ENCODE measurements at regions not wholly inside any gene's neighbourhood (a gene's known extent, or its start where the extent isn't known, plus 50 kb on each side); places are given as distances from the start of the nearest gene placed in this dataset.
"Not testable (repeated sequence)": the region's sequence is repeated elsewhere in the genome, so short reads cannot be mapped to it uniquely, and the experiment has no call there.

DNA sequence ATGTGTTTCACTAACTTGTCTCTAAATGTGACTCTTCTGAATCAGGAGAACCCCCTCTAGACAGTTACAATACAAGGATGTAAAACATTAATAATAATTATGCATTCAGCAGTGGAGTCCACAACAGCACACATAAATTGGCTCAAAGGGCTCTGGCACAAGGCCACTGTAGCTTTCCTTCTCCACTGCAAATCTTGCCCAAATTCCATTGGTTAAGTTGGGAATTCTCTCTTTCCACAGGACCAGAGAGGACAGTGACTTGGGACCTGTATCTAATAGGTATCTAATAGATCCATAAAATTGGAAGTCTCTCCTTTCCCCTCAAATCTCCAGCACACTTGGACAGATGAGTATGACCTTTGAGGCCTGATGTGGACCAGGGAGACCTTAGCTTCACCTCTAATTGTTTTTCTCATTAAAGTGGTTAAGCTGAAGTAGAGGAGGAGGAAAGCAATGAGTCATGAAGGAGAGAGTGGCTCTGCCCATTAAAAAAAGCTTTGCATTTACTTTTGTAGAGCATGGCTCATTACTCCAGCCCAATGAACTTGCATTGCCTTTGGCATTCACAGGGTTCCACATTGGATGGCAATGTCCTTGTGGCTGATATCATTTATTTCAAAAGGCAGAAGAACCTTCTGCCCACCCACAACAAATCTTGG, 72.3 kb upstream of the SH3RF1 start:
- H3K4me3 Mint-ChIP-seq: no peak overlapping the region
- POLR2A ChIA-PET: no interaction called here
- no peak for DNase-seq
- no peaks in the 10 kb centered on the region for H3K27me3 Mint-ChIP-seq
- no peak overlapping the region for H3K27ac Mint-ChIP-seq
- no peaks in the 10 kb centered on the region for H3K4me1 Mint-ChIP-seq
- H3K36me3 Mint-ChIP-seq (ENCODE audit: low read depth): no peaks in the 10 kb centered on the region
- H3K9me3 Mint-ChIP-seq: no peaks in the 10 kb centered on the region
- CTCF ChIA-PET: no interaction called here

DNA sequence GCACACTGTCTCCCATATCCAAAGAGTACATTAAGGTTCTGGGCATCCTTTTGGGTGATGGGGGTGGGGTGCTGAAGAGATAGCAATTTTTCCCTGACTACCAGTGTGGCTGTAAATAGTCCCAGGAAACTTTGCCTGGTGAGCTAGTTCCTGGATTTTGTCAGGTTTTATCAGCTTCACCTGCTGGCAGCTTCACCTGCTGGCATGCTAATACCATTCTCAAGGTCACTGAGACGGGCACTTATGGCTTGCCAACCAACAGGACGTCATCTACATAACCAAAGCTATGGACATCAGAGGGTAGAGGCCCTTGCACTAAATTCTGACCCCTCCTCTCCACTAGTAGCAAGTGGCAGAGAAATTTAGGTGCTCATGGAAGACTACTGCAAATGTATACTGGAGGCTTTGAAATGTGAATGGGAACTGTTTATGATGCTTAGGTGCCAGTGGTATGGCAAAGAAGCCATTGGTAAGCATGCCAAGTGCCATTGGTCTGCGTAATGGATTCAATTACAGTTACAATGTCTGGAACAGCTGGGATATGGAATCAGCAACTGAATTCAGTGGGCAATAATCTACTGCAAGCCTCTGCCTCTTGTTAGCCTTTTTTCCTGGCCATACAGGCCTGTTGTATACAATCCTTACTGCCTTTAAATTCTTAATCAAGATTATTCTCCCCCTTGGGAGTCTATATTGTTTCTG, 71.6 kb upstream of the SH3RF1 start:
- ChIA-PET CTCF (no interaction called here), POLR2A (no interaction called here)
- no peaks in the 10 kb centered on the region for H3K4me1 Mint-ChIP-seq
- no peak for DNase-seq
- no peak overlapping the region for H3K27ac Mint-ChIP-seq
- no peaks in the 10 kb centered on the region for H3K36me3 Mint-ChIP-seq (ENCODE audit: low read depth)
- H3K4me3 Mint-ChIP-seq: no peak overlapping the region
- H3K9me3 Mint-ChIP-seq: no peaks in the 10 kb centered on the region
- no peaks in the 10 kb centered on the region for H3K27me3 Mint-ChIP-seq

DNA sequence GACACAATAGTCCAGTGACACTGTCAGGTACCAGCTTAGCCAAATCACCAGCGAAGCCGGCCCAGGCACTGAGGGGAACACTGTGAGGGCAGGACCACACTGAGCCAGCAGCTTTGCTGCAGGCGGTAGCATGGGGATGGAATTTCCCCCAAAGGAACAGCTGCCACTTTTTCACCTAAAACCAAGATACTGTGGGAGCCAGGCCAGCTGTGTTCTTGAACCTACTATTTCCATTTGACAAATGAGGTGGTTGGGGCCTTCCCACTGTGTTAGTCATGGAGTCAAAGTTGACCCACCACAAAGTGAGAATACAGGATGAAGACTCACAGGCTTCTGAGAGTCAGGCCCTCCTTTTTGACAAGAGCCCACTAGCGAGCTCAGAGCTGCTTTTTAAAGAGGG, 70.7 kb upstream of the SH3RF1 start:
- CTCF ChIA-PET: no interaction called here
- no peaks in the 10 kb centered on the region for H3K9me3 Mint-ChIP-seq

DNA sequence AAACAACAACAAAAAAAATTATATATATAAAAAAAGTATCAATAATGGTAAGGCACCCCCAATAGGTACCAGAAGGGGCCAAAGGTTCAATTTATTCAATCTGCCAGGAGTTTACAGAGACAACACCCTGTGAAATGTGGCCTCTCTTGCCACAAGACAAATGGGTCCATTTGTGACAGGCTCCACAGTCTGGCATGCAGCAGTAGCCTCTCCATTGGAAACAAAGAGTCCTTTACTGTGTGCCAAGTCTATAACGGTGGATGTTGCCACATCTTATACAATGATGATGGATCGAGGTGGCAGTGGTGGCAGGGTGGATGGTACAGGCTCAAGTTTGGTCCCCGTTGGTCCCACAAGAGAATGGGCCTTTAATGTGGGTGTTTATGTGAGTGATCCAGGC, 70.1 kb upstream of the SH3RF1 start:
- Mint-ChIP-seq H3K27me3 (no peaks in the 10 kb centered on the region), H3K4me3 (no peak overlapping the region), H3K36me3 (ENCODE audit: low read depth) (no peaks in the 10 kb centered on the region), H3K4me1 (no peaks in the 10 kb centered on the region), H3K27ac (no peak overlapping the region), H3K9me3 (no peaks in the 10 kb centered on the region)
- ChIA-PET CTCF (no interaction called here), POLR2A (no interaction called here)
- DNase-seq: no peak

More for the DNA sequence above, 70.7 kb upstream of the SH3RF1 start:
- no peak for DNase-seq
- Mint-ChIP-seq H3K36me3 (ENCODE audit: low read depth) (no peaks in the 10 kb centered on the region), H3K27me3 (no peaks in the 10 kb centered on the region), H3K27ac (no peak overlapping the region), H3K4me3 (no peak overlapping the region), H3K4me1 (no peaks in the 10 kb centered on the region)
- POLR2A ChIA-PET: no interaction called here

DNA sequence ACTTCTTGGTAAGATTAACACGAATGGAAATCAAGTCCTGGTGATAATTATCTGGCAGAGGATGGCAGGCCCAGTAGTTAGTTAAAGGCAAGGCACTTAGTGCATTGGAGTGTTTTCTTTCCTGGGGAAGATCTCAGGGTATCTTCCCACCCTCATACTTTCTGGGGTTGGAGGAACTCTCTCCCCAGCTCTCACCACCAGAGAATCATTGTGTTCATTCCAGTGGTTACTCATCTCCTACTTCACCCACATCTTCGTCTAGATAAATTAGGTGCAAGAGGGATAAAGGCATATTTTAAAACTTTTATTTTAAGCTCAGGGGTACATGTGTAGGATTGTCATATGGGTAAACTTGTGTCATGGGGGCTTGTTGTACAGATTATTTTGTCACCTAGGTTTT, 67.5 kb upstream of the SH3RF1 start:
- H3K27ac Mint-ChIP-seq: no peak overlapping the region
- ChIA-PET POLR2A (no interaction called here), CTCF (no interaction called here)
- no peaks in the 10 kb centered on the region for H3K9me3 Mint-ChIP-seq
- DNase-seq: no peak
- H3K27me3 Mint-ChIP-seq: no peaks in the 10 kb centered on the region
- H3K4me3 Mint-ChIP-seq: no peak overlapping the region
- no peaks in the 10 kb centered on the region for H3K36me3 Mint-ChIP-seq (ENCODE audit: low read depth)
- H3K4me1 Mint-ChIP-seq: no peaks in the 10 kb centered on the region

DNA sequence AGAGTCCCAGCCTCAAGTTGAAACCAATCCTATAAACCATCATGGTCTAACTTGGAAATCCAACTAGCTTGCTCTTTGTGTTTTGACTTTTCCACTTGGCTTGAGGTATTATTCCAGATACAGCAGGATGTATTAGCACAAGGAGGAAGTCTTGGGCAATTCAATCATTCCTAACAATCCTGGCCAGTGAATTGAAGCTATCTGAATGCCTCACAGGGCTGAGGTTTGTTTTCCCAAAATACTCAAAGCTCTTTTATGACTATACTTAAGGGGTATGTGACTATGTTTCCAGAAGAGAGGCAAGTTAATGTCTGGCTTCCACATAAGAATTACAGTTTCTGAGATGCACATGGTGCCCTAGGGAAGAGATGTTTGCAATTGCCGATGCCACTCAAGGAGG, 66.8 kb upstream of the SH3RF1 start:
- H3K4me1 Mint-ChIP-seq: no peaks in the 10 kb centered on the region
- H3K27me3 Mint-ChIP-seq: no peaks in the 10 kb centered on the region
- no peak for DNase-seq
- H3K9me3 Mint-ChIP-seq: no peaks in the 10 kb centered on the region
- ChIA-PET POLR2A (no interaction called here), CTCF (no interaction called here)
- H3K36me3 Mint-ChIP-seq (ENCODE audit: low read depth): no peaks in the 10 kb centered on the region
- no peak overlapping the region for H3K4me3 Mint-ChIP-seq
- H3K27ac Mint-ChIP-seq: no peak overlapping the region

DNA sequence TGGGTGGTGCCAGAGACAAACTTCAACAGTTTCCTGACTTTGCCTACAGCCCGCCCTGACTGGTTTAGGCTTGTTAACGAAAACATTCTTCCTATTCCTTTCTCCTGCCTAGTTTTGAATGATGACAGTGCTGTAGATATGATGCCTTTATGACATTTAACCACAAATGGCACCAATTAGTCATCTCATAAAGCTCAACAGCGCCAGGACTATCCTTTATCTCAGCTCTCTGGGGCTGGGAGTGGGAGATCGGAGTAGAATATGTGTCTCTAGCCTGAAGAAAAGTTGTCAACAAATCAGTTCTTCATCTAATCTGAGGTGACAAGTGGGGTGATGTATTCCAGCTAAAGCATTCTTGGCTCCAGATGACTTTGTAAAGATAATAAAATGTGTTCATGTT, 64.6 kb upstream of the SH3RF1 start:
- no peaks in the 10 kb centered on the region for H3K27me3 Mint-ChIP-seq
- ChIA-PET CTCF (no interaction called here), POLR2A (no interaction called here)
- no peak overlapping the region for H3K27ac Mint-ChIP-seq
- no peaks in the 10 kb centered on the region for H3K9me3 Mint-ChIP-seq
- no peaks in the 10 kb centered on the region for H3K36me3 Mint-ChIP-seq (ENCODE audit: low read depth)
- no peak overlapping the region for H3K4me3 Mint-ChIP-seq
- H3K4me1 Mint-ChIP-seq: no peaks in the 10 kb centered on the region
- no peak for DNase-seq

DNA sequence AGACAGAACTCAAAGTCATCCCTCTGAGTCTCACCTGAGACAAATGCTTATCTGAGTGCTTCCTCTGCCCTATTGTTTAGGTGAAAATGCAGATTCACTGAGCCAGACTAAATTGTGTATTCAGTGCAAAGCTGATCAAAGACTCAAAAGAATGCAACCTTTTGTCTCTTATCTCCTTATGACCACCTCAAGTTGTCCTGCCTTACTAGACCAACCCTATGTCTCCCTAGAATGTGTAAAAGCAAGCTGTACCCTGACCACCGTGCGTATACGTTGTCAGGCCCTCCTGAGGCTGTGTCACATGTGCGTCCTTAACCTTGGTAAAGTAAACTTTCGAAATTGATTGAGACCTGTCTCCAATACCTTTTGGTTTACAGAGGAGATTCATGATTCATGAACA, 63.6 kb upstream of the SH3RF1 start:
- Mint-ChIP-seq H3K4me3 (no peak overlapping the region), H3K27ac (no peak overlapping the region), H3K9me3 (no peaks in the 10 kb centered on the region), H3K36me3 (ENCODE audit: low read depth) (no peaks in the 10 kb centered on the region), H3K27me3 (no peaks in the 10 kb centered on the region), H3K4me1 (no peaks in the 10 kb centered on the region)
- ChIA-PET POLR2A (no interaction called here), CTCF (no interaction called here)
- DNase-seq: no peak

DNA sequence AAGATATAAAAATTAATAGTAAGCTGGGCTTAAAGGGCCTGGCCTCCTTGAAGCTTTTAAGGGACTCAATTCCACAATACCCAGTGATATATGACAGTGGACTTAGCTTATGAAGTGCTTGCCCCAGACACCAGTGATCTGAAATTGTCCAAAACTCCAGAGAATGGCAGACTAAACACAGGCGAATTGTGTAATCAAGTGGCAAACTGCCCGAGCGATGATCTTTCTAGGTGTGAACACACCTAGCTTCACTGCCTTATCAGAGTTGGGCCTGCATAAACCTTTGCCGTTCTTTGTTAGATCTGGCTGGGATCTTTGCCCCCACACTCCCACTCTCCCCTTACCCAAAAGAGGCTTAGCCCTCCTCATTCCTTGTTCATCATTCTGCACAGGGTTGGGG, 62.5 kb upstream of the SH3RF1 start:
- no peak for DNase-seq
- CTCF ChIA-PET: no interaction called here
- no peaks in the 10 kb centered on the region for H3K9me3 Mint-ChIP-seq
- no peaks in the 10 kb centered on the region for H3K4me1 Mint-ChIP-seq
- H3K36me3 Mint-ChIP-seq (ENCODE audit: low read depth): no peaks in the 10 kb centered on the region
- no peaks in the 10 kb centered on the region for H3K27me3 Mint-ChIP-seq
- POLR2A ChIA-PET: no interaction called here
- H3K4me3 Mint-ChIP-seq: no peak overlapping the region
- H3K27ac Mint-ChIP-seq: no peak overlapping the region

DNA sequence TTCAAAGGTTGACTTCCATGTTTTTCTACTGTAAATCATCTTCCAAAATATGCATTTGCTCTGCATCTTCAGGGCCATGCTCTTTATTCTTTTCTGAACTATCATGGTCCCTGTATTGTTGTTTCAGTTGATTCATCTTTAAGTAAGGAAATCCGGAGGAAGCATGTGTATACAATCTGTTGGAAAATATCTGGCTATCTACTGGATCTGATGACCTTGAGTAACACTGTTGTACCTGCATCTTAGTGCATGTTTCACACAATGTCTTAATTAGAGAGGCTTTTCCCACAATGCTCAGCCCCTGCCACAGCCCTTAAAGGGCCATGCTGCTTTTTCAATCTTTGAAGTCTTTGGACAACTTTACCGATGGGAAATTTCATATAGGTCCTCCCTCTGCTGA, 61.8 kb upstream of the SH3RF1 start:
- Mint-ChIP-seq H3K9me3 (no peaks in the 10 kb centered on the region), H3K27ac (no peak overlapping the region), H3K36me3 (ENCODE audit: low read depth) (no peaks in the 10 kb centered on the region), H3K27me3 (no peaks in the 10 kb centered on the region), H3K4me3 (no peak overlapping the region), H3K4me1 (no peaks in the 10 kb centered on the region)
- no peak for DNase-seq
- POLR2A ChIA-PET: no interaction called here
- CTCF ChIA-PET: no interaction called here

DNA sequence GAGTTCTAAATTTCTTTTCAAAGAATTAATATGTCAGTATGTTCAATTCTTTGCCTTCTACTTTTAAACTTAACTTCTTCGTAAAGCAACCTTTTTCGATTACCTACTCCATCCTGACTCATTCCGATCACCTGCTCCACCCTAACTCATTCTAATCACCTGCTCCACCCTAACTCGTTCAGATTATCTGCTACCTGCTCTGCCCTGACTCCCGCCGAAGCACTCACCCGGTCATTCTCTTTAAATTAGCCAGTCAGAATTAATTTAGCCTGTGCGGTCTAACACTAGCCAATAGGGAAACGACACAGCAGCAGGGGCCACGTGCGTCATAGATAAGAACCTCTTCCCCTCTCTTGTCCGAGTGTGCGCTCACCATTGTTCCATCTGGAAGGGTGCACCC, 60.1 kb upstream of the SH3RF1 start:
- Mint-ChIP-seq H3K4me1 (no peaks in the 10 kb centered on the region), H3K9me3 (no peaks in the 10 kb centered on the region)
- POLR2A ChIA-PET: no interaction called here

DNA sequence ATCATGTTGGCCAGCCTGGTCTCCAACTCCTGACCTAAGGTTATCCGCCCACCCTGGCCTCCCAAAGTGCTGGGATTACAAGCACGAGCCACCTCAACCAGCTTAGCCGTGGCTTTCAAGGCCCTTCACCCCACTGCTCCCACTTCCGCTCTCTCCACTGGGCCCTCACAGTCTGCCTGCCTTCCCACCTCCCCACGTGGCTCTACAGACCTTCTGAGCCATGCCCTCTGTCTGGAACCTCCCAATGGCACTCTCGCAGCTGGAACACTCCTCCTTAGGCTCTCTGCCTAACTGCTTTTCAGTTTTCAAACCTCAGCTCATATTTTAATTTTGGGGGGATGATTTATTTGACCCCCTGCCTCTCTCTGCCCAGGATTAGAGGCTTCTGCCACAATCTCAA, 59.3 kb upstream of the SH3RF1 start:
- no peaks in the 10 kb centered on the region for H3K4me1 Mint-ChIP-seq

More for the DNA sequence above, 60.1 kb upstream of the SH3RF1 start:
- Mint-ChIP-seq H3K36me3 (ENCODE audit: low read depth) (no peaks in the 10 kb centered on the region), H3K4me3 (no peak overlapping the region), H3K27me3 (no peaks in the 10 kb centered on the region), H3K27ac (no peak overlapping the region)
- no peak for DNase-seq
- CTCF ChIA-PET: interaction anchor here (0.7 kb wide), 1 partner anchor 16 kb away, joined by 3 read pairs; no protein-coding TSS in a partner anchor

DNA sequence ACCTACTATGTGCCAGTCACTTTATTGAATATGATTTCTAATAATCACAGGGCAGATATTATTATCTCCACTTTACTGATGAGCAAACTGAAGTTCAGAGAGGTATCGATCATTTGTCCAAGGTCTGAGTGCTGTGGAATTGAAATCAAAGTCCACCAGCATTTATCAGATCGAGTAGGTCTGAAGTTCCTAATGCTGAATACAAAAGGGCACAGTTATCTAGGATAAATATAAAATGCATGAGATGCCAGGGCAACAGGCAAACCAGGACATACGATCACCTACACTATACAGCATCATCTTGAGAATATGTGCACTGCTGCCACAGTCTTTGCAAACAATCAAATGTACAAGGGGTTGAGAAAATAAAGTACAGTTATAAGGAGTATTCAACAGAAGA, 57.2 kb upstream of the SH3RF1 start:
- H3K9me3 Mint-ChIP-seq: no peaks in the 10 kb centered on the region
- no peaks in the 10 kb centered on the region for H3K36me3 Mint-ChIP-seq (ENCODE audit: low read depth)
- ChIA-PET POLR2A (no interaction called here), CTCF (no interaction called here)
- H3K27ac Mint-ChIP-seq: no peak overlapping the region
- no peak overlapping the region for H3K4me3 Mint-ChIP-seq
- DNase-seq: no peak
- no peaks in the 10 kb centered on the region for H3K27me3 Mint-ChIP-seq
- H3K4me1 Mint-ChIP-seq: no peaks in the 10 kb centered on the region

More for the DNA sequence above, 59.3 kb upstream of the SH3RF1 start:
- Mint-ChIP-seq H3K27ac (no peak overlapping the region), H3K27me3 (no peaks in the 10 kb centered on the region), H3K4me3 (no peak overlapping the region), H3K9me3 (no peaks in the 10 kb centered on the region), H3K36me3 (ENCODE audit: low read depth) (no peaks in the 10 kb centered on the region)
- DNase-seq: no peak
- ChIA-PET POLR2A (no interaction called here), CTCF (no interaction called here)

DNA sequence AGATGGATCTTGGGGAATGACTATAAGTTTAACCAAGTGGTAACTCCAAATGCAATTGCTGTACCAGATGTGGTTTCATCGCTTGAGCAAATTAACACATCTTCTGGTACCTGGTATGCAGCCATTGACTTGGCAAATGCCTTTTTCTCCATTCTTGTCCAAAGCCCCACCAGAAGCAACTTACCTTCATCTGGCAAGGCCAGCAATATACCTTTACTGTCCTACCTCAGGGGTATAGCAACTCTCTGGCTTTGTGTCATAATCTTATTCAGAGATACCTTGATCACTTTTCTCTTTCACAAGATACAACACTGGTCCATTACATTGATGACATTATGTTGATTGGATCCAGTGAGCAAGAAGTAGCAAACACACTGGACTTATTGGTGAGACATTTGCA, 53.2 kb upstream of the SH3RF1 start:
- H3K4me3 Mint-ChIP-seq; DNase-seq; POLR2A ChIA-PET; CTCF ChIA-PET; H3K27ac Mint-ChIP-seq; H3K36me3 Mint-ChIP-seq (ENCODE audit: low read depth); H3K27me3 Mint-ChIP-seq; H3K9me3 Mint-ChIP-seq; H3K4me1 Mint-ChIP-seq: not testable (repeated sequence)
